GM04503 (cell line): ENCODE measurements at regions not wholly inside any gene's neighbourhood (a gene's known extent, or its start where the extent isn't known, plus 50 kb on each side); places are given as distances from the start of the nearest gene placed in this dataset.
"Not testable (repeated sequence)": the region's sequence is repeated elsewhere in the genome, so short reads cannot be mapped to it uniquely, and the experiment has no call there.

Experiments
- DNase-seq: peaks from one replicate; pipeline ENCODE4 v3.0.0-alpha.2; 2012; ENCODE audit warnings: low read depth

GRCh38 chr5:111942661-111943401 is 185.8 kb upstream of the NREP start:
- peak; percentile 35 for DNase-seq

- DNase-seq = no peak
Measured at GRCh38 chr5:111942201-111942600, 185.2 kb upstream of the NREP start.

GRCh38 chr5:111937094-111937493 is 180.1 kb upstream of the NREP start:
- no peak for DNase-seq

GRCh38 chr5:111935835-111936234 is 178.8 kb upstream of the NREP start:
- no peak for DNase-seq

GRCh38 chr5:111935009-111935408 is 178.0 kb upstream of the NREP start:
- DNase-seq = no peak

- DNase-seq = no peak
Measured at GRCh38 chr5:111934511-111934910, 177.5 kb upstream of the NREP start.

- no peak for DNase-seq
Measured at GRCh38 chr5:111933086-111933485, 176.1 kb upstream of the NREP start.

- DNase-seq = no peak
Measured at GRCh38 chr5:111932628-111933027, 175.6 kb upstream of the NREP start.

GRCh38 chr5:111932199-111932598 is 175.2 kb upstream of the NREP start:
- DNase-seq = no peak

GRCh38 chr5:111931655-111932054 is 174.7 kb upstream of the NREP start:
- DNase-seq = no peak

- no peak for DNase-seq
Measured at GRCh38 chr5:111930905-111931461, 174.0 kb upstream of the NREP start.

- no peak for DNase-seq
Measured at GRCh38 chr5:111930449-111930848, 173.5 kb upstream of the NREP start.

- peak; percentile 78 for DNase-seq
Measured at GRCh38 chr5:111929867-111930266, 172.9 kb upstream of the NREP start.

GRCh38 chr5:111929261-111929660 is 172.3 kb upstream of the NREP start:
- no peak for DNase-seq

- DNase-seq = no peak
Measured at GRCh38 chr5:111928511-111928910, 171.5 kb upstream of the NREP start.

- no peak for DNase-seq
Measured at GRCh38 chr5:111927191-111927590, 170.2 kb upstream of the NREP start.

- DNase-seq = no peak
Measured at GRCh38 chr5:111926026-111926425, 169.0 kb upstream of the NREP start.

- DNase-seq = no peak
Measured at GRCh38 chr5:111922344-111922743, 165.3 kb upstream of the NREP start.

- not testable (repeated sequence) for DNase-seq
Measured at GRCh38 chr5:111921691-111922090, 164.7 kb upstream of the NREP start.

GRCh38 chr5:111914966-111915636 is 158.1 kb upstream of the NREP start:
- no peak for DNase-seq

- DNase-seq = no peak
Measured at GRCh38 chr5:111902436-111902835, 145.4 kb upstream of the NREP start.

- no peak for DNase-seq
Measured at GRCh38 chr5:111901296-111901695, 144.3 kb upstream of the NREP start.

GRCh38 chr5:111892949-111893348 is 136.0 kb upstream of the NREP start:
- peak; percentile 31 for DNase-seq
